Tibial artery (tissue), 4 donors: ENCODE measurements at regions not wholly inside any gene's neighbourhood (a gene's known extent, or its start where the extent isn't known, plus 50 kb on each side); places are given as distances from the start of the nearest gene placed in this dataset.

ENCODE experiments used
- DNase-seq, 2 donors: peaks; one replicate each; pipeline ENCODE4 v3.0.0-alpha.2; 2019
- H3K27ac ChIP-seq, 2 donors: fragments of 200-600 bp; sonication (generic) in 1 of 2; 1 replicate in 1 of 2; 2 replicates in 1 of 2; pipeline ENCODE4 v1.5.1; 2018 to 2019; ENCODE audit warnings: mild to moderate bottlenecking in 1 of 2
- H3K27me3 ChIP-seq, 2 donors: fragments of 200-600 bp; sonication (generic) in 1 of 2; one replicate each; pipeline versions ENCODE4 v1.5.1 to v1.6.0; 2016 to 2019
- H3K36me3 ChIP-seq, 3 donors: fragments of 200-600 bp; sonication (generic) in 2 of 3; one replicate each; pipeline ENCODE4 v1.5.1; 2016 to 2019; ENCODE audit warnings: mild to moderate bottlenecking in 2 of 3
- H3K4me1 ChIP-seq, 4 donors: fragments of 200-600 bp; sonication (generic) in 2 of 4; 1 replicate in 3 of 4; 2 replicates in 1 of 4; pipeline ENCODE4 v1.5.1; 2016 to 2019
- H3K4me3 ChIP-seq, 2 donors: fragments of 200-600 bp; sonication (generic) in 1 of 2; 1 replicate in 1 of 2; 2 replicates in 1 of 2; pipeline ENCODE4 v1.5.1; 2018 to 2019; ENCODE audit warnings: mild to moderate bottlenecking in 2 of 2
- H3K9me3 ChIP-seq, 3 donors: fragments of 200-600 bp; sonication (generic) in 1 of 3; one replicate each; pipeline ENCODE4 v1.5.1; 2016 to 2019
- intact Hi-C: fragments of 100-400 bp; cut with DNase I; formaldehyde crosslinking; loops from one replicate; pipeline ENCODE4 v1.15.0; 2023; ENCODE audit warnings: low total_unique reads
- TF ChIP-seq, protein P1 (sequence below), 2 experiments: fragments of 200-600 bp in 1 of 2; fragments of 450-650 bp in 1 of 2; IDR thresholded peaks; one replicate each; pipeline ENCODE4 v1.5.1; 2017 to 2019; ENCODE audit warnings: antibody characterized with exemption in 2 of 2, mild to moderate bottlenecking in 1 of 2, moderate library complexity in 1 of 2

DNA sequence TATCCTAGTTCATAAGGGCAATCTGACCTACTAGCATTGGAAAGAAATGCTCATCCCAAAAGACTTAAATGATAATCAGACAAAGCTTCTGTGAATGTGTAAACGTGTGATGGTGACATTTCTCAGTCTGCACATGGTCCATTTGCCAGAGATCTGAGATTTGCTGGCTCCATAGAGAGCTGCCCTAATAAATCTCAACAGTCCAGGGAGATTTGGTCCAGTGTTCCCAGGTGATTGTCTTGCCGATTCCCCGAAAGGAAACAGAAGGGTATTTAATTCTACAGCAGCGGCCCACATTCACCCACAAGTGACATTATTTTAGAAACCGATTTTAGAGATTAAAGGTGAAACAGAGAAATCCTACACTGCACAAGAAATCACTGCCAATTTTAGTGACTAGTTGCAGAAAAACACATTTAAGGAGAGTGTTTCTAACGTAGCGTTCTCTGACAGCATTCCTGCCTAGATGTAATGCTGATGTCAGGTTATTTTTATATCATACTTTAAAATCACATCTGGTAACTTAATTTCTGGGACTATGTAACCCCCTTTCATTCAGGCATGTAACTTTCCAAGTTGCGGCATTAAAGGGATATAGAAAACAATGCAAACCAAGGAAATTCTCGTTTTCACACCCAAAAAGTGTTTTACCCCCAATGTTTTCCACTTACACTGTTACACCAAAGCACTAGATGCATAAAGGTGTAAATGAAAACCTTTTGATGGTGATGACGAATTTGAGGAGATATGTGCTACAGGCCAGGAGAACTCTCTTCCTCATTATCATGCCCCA lies 231.9 kb upstream of the FN1 start:
- no peaks in the 10 kb centered on the region for H3K36me3 ChIP-seq
- no peaks in the 10 kb centered on the region for H3K9me3 ChIP-seq
- H3K4me1 ChIP-seq: peaks cover 0 to 22% (median 0%) of the 10 kb centered on the region in 4 donors
- no peak for DNase-seq
- TF ChIP-seq, protein P1, sequence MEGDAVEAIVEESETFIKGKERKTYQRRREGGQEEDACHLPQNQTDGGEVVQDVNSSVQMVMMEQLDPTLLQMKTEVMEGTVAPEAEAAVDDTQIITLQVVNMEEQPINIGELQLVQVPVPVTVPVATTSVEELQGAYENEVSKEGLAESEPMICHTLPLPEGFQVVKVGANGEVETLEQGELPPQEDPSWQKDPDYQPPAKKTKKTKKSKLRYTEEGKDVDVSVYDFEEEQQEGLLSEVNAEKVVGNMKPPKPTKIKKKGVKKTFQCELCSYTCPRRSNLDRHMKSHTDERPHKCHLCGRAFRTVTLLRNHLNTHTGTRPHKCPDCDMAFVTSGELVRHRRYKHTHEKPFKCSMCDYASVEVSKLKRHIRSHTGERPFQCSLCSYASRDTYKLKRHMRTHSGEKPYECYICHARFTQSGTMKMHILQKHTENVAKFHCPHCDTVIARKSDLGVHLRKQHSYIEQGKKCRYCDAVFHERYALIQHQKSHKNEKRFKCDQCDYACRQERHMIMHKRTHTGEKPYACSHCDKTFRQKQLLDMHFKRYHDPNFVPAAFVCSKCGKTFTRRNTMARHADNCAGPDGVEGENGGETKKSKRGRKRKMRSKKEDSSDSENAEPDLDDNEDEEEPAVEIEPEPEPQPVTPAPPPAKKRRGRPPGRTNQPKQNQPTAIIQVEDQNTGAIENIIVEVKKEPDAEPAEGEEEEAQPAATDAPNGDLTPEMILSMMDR (IDR thresholded peaks at IDR 0.05): no peak
- H3K27me3 ChIP-seq: no peaks in the 10 kb centered on the region
- no peak overlapping the region for H3K4me3 ChIP-seq
- intact Hi-C loops: no loop called here
- peak overlapping the region in 1 of 2 donors; percentile 6 for H3K27ac ChIP-seq

DNA sequence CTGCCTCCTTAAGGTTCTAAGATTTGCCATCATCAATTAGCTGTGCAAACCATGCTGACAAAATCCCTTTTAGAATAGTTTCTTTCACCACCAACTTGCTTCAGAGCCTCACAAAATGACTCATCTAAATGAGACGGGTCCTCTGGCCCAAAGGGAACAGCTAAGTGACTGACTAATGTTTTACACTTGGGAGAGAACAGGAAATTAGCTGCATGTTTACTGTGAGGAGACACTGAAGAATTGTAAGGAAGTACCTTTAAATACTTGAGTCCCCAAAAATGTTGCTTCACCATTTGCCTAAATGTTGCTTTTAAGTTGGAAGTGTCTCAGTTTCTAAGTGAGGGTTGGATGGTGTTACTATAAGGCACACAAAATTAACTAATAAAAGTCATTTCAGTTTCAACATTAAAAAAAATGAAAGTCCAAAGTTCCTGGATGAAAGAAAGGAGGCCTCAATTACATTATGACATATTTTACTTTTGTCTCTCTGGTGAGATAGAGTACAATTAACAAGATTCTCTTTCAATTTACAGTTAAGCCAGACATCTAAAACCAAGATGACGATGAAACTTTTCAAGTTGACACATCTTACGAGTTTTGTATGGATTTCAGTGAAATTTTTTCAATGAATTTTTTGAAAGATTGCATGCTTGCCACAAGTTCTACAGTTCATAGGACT lies 229.1 kb upstream of the FN1 start:
- Histone ChIP-seq H3K4me1 (peaks cover 0 to 22% (median 0%) of the 10 kb centered on the region in 4 donors), H3K4me3 (no peak overlapping the region), H3K9me3 (no peaks in the 10 kb centered on the region), H3K36me3 (no peaks in the 10 kb centered on the region), H3K27me3 (no peaks in the 10 kb centered on the region), H3K27ac (peak overlapping the region; percentile 37 to 52)
- peak in 1 of 2 donors; percentile 31 for DNase-seq
- TF ChIP-seq, protein P1 (IDR thresholded peaks at IDR 0.05): no peak
- intact Hi-C loops: no loop called here

DNA sequence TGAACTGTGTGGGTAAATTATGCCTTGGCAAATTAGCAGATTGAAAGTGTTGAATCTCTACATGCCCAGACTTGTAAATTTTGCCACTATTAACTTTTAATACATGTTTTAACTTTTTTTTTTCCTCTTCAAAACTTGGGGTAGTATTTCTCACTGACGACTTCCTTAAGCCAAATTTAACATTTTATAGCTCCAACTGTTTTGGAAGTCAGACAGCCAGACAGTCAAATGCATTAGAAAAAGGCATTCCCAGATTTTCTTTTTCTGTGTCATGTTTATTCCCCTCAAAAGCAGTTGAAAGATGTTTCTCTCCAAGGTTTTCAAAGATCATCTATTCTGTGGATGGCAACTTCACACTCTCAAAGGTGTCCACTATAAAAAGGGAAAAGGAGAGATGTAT lies 226.8 kb upstream of the FN1 start:
- H3K27ac ChIP-seq: no peak overlapping the region

DNA sequence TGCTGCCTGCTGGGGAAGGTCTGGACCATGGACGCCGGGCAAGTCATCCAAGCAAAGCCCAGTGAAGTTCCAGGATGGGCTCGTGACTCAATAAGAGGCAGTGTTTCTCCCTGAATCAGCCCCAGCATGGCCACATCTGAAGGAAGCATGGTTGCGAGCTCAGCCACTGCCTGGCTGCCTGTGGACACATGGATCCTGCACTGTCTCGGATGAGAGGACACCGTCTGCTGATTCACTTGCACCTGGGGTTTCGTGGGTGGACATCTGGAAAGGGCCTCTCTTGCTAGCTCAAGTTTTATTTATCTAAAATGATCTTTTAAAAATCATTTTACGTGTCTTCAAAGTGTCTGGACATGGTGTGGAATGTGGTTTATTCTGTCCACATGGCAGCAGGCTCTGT lies 224.8 kb upstream of the FN1 start:
- Histone ChIP-seq H3K4me3 (no peak overlapping the region), H3K27ac (no peak overlapping the region)
- intact Hi-C loops: no loop called here

More for the DNA sequence above, 226.8 kb upstream of the FN1 start:
- intact Hi-C loops: no loop called here
- H3K4me1 ChIP-seq: peaks cover 0 to 32% (median 0%) of the 10 kb centered on the region in 4 donors
- H3K27me3 ChIP-seq: no peaks in the 10 kb centered on the region
- TF ChIP-seq, protein P1 (IDR thresholded peaks at IDR 0.05): no peak
- no peak overlapping the region for H3K4me3 ChIP-seq
- no peaks in the 10 kb centered on the region for H3K36me3 ChIP-seq
- H3K9me3 ChIP-seq: no peaks in the 10 kb centered on the region
- no peak for DNase-seq

DNA sequence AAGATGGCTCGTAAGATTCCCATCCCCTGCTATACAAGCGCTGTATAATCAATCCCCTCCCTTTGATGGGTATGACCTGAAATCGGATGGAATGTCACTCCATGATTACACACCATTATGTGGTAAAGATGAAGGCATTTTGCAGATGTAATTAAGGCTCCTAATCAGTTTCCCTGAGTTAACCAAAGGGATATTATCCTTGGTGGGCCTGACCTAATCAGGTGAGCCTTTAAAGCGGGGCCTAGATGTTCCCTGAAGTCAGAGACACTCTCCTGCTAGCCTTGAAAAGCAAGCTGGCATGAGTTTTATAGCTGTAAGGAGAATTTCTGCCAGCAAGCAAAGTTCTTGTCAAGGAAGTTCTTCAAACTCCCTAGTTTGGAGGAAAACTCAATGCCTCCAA lies 223.8 kb upstream of the FN1 start:
- H3K4me3 ChIP-seq: no peak overlapping the region
- TF ChIP-seq, protein P1 (IDR thresholded peaks at IDR 0.05): no peak
- H3K27me3 ChIP-seq: no peaks in the 10 kb centered on the region
- no peak for DNase-seq
- H3K36me3 ChIP-seq: no peaks in the 10 kb centered on the region
- H3K4me1 ChIP-seq: peaks cover 0 to 31% (median 0%) of the 10 kb centered on the region in 4 donors
- no peaks in the 10 kb centered on the region for H3K9me3 ChIP-seq
- H3K27ac ChIP-seq: no peak overlapping the region
- intact Hi-C loops: no loop called here

More for the DNA sequence above, 224.8 kb upstream of the FN1 start:
- no peak for DNase-seq
- Histone ChIP-seq H3K36me3 (no peaks in the 10 kb centered on the region), H3K4me1 (peaks cover 0 to 33% (median 0%) of the 10 kb centered on the region in 4 donors), H3K9me3 (no peaks in the 10 kb centered on the region), H3K27me3 (no peaks in the 10 kb centered on the region)
- TF ChIP-seq, protein P1 (IDR thresholded peaks at IDR 0.05): no peak
